ENCODE measurements at regions not wholly inside any gene's neighbourhood (a gene's known extent, or its start where the extent isn't known, plus 50 kb on each side); places are given as distances from the start of the nearest gene placed in this dataset.
"Not testable (repeated sequence)": the region's sequence is repeated elsewhere in the genome, so short reads cannot be mapped to it uniquely, and the experiment has no call there.

DNA sequence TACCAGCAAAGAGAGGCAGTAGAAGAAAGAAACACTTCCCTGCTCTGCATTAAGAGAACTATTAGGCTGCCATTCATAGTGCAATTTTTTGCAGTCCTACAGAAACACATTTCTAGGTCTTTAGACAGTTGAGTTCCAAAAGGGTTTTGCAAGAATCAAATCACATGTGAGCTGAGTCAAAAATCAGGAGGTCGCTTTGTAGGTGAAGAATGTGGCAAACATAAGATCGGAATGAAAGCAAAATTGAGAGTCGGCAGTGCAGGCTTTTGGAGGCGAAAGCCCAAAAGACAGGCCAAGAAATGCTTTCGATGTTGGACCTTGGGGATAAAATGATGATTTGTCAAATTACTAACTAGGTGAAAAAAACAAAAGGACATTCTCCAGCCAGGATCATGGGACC lies 213.5 kb upstream of the NRIP1 start:
- no peak for DNase-seq (ENCODE audit: low read depth, low spot score)

DNA sequence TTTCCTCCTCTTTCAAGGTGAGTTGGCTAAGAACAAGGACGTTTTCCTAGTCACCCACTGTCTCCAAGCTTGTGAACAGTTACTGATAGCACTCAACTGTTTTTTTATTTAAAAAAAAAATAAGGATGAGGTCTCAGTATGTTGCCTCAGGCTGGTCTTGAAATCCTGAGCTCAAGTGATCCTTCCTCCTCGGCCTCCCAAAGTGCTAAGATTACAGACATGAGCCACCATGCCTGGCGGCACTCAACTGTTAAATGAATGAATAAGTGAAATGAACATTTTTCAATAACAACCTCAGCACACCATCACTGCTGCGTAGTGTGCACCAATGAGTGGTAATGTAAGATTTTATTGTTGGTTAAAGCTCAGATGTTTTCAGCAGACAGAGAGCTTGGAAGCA lies 214.1 kb upstream of the NRIP1 start:
- DNase-seq (ENCODE audit: low read depth, low spot score) = no peak

DNA sequence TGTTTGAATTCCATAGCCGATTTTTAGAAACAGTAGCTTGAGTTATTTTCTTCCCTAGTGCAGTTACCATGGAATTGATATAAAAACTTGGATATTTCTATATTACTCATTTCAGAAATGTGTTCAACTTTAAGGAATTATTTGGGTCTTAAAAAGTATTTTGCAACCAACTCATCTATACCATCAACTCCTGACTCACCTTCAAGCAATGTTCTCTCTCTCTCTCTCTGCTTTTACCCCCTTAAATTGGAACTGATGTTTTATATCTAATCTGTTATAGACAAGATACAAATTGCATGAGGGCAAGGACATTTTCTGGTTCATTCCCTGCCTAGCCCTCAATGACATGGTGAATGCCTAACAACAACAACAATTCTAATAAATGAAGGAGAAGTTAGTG lies 214.7 kb upstream of the NRIP1 start:
- no peak for DNase-seq (ENCODE audit: low read depth, low spot score)

DNA sequence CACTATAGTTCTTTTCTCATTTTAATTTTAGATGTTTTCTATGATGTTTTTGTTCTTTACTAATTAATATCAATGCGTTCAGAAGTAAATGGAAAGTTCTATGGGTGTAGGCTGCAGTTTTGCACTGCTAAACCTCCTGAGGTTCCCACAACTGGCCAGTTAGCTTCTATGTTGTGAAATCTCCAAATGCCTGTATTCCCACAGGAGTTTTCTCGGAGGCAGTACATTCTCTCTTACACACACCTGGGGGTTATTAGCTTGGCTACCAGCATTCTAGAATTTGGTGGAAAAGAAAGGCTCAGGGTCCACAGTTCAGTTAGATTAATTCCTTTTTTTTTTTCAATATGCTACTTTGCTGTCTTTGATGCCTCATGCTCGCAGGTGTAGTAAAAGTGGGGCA lies 216.9 kb upstream of the NRIP1 start:
- no peak for DNase-seq (ENCODE audit: low read depth, low spot score)

DNA sequence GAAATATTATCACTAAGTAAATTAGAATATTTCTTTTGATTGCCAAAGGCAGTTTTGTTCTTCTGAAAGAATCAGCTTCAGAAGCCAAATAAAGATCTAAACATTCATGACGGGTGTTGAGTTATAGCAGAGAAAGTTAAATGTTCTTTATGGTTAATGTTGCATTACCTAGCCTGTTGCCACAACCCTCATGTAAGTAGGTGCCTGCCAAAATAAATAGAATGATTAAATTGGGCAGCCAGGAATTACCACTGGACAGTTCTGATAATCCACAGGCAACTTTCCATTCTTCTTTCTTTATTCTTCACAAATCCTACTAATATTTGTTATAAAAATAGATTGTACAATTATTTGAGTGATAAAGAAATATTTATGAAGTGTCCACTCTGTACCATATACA lies 217.9 kb upstream of the NRIP1 start:
- DNase-seq (ENCODE audit: low read depth, low spot score) = no peak

DNA sequence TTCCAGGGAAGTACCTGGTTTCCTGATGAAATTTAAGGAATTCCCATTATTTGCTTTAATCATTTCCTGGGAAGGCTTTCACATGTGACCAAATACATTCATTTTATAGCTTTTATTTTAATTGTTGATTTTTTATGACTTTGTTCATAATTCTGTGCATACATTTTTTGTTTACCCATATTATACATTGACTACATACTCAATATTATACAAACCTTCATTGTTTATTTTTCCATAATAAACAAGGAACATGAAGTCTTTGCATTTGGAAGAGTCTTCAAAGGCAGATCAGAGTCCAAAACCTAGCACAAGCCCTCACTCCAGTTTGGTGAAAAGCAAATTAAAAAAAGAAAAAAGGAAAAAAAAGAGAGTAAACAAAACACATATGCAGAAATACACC lies 218.3 kb upstream of the NRIP1 start:
- no peak for DNase-seq (ENCODE audit: low read depth, low spot score)

DNA sequence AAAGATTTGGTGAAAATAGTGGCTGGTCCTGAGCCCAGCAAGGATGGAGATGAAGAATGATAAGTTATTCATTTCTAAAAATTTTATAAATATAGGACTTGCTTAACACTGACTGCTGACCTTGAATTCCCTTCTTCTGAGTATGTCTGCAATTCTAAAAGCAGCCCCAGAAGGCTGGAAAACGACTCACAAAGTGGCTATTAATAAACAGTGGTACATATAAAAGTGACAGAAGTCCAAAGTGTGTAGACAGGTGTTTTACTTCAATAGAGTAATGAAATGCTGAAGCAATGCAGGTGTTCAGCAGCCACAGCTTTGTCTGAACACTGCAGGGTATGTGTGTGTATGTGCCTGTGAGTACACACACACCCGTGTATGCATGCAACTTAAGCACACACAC lies 219.0 kb upstream of the NRIP1 start:
- DNase-seq (ENCODE audit: low read depth, low spot score) = no peak

DNA sequence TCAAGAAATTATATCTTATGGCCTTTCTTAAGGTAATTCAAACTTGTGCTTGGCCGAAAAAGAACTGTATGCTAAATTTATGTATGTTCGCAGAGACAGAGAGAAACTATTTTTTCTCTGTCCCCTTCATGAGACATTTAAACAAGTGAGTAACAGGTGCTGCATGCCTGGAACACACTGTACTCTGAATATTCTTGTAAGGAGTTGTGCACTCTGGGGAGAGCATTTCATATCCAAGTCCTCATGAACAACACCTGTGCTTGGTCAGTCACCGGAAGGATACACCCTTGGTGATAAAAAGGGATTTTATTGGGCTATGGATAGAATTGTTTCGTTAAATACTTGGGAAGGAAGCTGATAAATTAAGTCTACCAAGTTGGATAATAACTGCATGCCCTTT lies 220.8 kb upstream of the NRIP1 start:
- DNase-seq (ENCODE audit: low read depth, low spot score) = no peak

DNA sequence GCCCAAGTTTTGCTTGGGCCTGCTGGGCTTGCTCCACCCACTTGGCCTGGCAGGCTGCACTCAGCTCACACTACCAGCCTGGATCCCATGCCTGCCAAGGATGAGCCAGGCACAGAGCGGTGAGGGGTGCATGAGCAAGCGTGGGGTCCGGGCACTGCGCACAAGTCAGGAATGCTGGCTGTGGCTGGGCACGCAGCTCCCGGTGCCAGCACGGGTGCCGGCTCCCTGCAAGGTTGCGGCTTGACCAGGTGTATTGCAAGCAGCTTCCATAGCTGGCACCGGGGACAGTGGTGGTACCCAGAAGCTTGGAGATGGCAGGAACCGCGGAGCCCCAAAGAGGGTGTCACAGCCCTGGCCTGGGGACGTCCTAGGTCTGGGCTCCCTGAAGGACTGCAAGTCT lies 224.4 kb upstream of the NRIP1 start:
- no peak for DNase-seq (ENCODE audit: low read depth, low spot score)

DNA sequence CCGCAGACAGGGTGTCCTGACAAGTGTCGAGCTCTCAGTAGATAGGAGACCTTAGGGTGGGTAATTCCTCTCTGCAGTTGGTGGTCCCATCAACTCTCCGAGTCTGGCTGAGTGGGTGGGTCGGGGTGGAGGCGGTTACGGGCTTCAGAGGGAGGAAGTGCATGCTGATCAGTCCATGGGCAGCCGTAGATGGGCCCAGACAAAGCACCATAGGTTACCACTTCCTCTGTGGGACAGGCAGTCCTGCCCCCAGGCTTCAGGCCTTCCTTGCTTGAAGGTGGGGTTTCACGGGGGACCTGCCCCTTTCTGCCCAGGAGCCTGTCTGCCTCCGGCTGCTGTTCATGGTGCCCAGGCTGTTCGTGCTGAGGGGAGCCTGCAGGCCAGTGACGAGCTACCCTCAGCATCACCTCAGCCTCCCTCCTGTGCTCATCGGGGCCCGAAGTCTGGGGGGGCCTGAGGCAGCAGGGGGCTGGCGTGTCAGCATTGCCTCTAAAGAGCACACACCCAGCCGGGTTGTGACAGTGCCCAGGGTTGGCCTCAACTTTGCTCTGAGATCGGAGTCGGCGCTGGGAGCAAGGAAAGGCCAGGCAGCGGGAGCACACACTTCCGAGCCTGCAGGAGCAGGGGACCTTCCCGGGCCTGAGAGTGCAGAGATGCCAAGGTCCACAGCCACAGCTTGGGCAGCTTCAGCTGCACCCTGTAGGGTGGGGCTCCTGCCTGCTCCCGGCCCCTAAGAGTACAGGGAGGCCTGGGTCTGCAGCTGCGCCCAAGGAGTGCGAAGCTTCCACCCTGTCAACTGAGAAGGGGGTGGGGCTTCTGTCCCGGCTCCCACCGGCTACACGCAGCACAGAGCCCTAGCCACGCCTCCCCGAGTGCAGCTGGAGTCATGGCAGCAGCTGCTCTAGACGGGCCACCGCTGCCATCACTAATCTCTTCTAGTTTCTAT lies 225.4 kb upstream of the NRIP1 start:
- no peak for DNase-seq (ENCODE audit: low read depth, low spot score)

DNA sequence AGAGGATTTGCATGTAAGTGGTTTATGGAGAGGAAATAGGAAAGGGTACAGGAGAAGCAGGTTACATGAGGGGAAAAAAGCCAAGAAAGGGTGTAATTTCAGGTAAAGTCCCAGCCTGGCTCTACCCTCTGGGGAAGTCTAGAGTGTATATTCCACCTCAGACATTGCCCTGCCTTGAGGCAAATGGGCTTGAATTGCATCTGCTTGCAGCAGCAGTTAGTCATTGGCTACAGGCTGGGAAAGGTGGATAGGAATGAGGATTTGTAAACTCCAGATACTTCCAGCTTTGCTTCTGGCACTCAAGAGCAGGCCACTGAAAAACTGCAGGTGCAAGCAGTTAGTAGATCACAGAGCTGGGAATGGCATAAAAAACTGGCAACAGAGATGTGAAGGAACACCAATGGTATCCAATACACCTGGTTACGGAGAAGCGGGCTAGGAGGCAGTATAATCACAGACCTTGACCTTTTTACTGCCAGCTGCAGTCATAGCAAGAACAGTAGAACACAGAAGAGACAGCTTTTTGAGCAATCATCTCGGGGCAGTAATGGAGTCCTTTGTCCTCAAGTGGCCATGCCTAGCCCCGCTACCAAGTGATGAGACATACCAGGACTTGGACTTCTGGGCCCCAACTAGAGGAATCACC lies 226.9 kb upstream of the NRIP1 start:
- no peak for DNase-seq (ENCODE audit: low read depth, low spot score)

DNA sequence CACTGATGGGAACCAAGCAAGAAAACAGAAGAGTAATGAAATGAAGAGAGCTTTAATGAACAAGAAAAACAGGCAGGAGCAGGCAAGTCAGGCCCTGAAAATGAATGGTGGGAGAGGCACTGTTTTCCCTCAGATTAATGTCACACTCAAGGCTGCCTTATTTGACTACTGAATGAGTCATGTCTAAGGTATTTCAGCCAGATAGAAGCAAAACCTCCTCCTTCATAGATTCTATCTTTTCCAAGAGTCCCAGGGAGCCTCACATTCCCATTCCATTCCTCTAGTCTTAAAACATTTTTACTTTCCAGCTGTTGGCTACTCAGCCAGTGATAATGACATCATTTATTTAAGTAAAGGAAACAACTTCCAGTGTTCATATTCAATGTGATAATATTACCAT lies 228.4 kb upstream of the NRIP1 start:
- peak; percentile 65 for DNase-seq (ENCODE audit: low read depth, low spot score)

DNA sequence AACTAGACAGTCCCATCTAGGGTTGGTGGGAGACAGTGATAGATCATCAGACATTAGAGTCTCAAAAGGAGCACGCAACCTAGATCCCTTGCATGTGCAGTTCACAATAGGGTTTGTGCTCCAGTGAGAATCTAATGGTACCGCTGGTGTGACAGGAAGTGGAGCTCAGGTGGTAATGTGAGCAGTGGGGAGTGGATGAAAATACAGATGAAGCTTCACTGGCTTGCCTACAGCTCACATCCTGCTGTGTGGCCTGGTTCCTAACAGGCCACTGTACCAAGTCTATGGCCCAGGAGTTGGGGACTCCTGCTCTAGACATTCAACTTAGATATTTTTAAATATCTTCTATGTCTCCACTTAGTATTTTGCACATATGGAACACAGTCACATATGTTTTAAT lies 231.1 kb upstream of the NRIP1 start:
- no peak for DNase-seq (ENCODE audit: low read depth, low spot score)

DNA sequence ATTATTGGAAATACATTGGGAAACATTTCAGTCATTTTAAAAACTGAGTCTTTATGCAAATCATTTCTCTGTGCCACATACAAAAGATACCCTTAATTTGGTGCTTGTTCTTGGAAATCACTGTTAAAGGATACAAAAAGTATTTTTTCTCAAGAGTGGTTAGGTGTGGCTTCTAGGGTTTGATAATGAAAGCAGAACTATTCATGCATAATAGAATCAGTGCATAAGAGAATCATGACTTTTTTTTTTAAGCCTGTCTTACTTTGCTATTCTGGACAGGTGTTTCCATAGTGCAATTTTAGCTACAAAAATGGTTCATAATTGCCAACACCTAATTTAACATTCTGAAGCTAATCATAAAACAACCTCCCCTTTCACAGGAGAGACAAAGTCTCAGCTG lies 233.0 kb upstream of the NRIP1 start:
- no peak for DNase-seq (ENCODE audit: low read depth, low spot score)

DNA sequence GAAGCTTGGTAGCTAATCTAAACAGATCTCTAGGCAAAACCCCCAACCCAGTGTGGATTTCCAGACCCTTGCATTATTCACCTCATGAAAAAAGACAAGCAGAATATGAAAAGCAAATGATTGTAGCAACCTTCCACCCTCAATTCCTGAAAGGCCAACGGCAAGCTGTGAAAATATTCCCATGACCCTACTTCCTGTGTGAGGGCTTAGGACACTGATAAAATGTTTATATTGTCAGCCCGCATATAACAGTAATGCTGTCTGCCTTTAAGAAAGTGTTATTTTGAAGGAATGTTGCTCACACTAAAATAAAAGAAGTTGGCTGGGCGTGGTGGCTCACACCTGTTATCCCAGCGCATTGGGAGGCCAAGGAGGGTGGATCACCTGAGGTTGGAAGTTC lies 233.5 kb upstream of the NRIP1 start:
- DNase-seq (ENCODE audit: low read depth, low spot score) = no peak

DNA sequence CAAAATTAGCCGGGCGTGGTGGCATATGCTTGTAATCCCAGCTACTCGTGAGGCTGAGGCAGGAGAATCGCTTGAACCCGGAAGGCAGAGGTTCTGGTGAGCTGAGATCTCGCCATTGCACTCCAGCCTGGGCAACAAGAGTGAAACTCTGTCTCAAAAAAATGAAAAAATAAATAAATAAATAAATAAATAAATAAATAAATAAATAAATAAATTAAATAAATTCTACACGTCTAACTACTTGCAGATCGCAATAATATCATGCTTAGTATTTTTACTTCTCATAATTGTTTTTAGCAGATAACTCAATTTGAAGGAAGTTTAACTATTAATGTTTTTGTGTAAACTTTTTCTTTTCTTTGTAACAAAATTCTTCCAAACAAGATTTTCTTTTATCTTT lies 234.0 kb upstream of the NRIP1 start:
- DNase-seq (ENCODE audit: low read depth, low spot score) = not testable (repeated sequence)

DNA sequence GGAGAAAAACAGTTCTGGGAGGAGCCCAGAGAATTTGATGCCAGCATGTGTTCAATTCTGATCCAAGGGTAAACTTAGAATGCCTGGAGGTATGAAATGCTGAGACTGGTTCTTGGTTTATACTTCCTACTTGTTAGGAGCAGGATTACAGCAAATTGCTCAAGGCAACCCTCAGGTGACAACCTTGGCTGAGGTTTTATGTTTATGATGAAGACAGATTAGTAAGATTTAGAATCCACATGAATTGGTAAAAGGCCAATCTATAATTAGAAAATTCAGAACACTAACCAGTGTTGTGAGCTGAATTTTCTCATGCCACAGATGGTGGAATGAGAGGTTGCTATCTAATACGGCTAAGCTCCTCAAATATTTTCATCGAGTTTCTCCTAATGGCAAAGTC lies 235.3 kb upstream of the NRIP1 start:
- DNase-seq (ENCODE audit: low read depth, low spot score) = no peak

DNA sequence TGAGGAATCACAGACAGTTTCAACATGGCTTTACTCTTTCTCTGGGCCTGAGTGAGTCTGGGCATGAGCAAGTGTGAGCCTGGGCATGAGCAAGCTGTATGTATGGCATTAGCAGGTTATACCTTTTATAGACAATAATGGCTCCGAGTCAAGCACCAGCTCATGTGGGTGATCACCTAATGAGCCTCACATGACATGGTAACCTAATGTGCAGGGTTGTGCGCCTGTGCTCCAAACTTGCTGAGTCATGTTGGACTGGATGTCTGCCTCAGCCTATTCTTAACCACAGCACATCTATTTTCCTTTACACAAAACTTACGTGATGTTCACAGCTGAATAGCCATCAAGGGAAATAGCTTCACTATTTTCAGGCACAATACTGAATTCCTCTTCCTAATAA lies 236.2 kb upstream of the NRIP1 start:
- DNase-seq (ENCODE audit: low read depth, low spot score) = no peak

DNA sequence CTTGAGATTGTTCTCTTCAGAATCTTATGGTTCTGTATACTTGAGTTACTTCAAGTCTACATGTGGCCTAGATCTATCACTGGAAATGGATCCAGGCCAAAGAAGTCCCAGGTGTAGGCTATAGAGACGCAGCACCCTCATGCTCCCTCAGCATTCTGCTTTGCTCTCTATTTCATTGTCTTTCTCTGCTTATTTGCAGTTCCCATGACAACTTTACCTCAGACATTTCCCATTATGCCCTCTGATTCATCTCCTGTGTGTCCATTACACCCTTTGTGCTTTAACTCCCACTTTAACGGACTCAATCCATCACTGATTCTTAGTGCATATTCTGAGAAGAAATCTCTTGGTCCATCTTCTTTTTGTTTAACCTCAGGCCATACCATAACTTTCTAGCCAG lies 236.9 kb upstream of the NRIP1 start:
- DNase-seq (ENCODE audit: low read depth, low spot score) = no peak

DNA sequence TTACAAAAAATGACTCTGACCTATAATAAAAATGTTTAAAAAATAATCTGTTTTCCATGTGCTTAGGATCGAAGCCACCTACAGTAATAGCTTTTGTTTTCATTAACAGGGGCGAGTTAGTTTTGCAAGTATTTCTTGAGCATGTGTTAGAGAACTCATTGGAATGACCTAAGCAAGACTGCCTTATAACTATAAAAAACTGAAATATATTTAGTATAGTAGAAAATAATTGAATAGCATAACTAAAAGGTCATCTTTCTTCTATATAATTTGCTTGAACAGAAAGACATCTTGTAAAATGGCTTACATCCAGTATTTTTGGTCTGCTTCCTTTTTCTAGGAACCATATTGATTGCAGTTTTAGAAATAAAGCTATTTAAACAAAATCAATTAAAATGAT lies 241.5 kb upstream of the NRIP1 start:
- no peak for DNase-seq (ENCODE audit: low read depth, low spot score)

DNA sequence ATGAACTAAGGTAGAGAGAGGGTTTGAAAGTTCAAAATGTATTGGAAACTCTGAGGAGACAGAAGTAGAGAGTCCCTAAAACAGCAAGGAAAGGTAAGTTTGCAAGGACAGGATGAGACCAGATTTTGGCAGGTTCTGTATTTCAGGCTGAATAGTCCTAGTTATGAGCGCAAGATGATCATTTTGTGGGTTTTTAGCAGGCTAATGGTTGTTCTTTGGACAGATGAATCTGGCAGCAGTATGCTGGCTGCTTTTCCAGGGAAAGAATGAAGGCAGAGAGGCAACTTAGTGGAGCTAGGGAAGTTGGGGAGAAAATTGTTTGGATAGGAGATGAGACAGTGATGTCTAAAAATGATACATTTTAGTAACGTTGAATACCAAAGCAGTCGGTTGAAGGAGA lies 243.5 kb upstream of the NRIP1 start:
- no peak for DNase-seq (ENCODE audit: low read depth, low spot score)

DNA sequence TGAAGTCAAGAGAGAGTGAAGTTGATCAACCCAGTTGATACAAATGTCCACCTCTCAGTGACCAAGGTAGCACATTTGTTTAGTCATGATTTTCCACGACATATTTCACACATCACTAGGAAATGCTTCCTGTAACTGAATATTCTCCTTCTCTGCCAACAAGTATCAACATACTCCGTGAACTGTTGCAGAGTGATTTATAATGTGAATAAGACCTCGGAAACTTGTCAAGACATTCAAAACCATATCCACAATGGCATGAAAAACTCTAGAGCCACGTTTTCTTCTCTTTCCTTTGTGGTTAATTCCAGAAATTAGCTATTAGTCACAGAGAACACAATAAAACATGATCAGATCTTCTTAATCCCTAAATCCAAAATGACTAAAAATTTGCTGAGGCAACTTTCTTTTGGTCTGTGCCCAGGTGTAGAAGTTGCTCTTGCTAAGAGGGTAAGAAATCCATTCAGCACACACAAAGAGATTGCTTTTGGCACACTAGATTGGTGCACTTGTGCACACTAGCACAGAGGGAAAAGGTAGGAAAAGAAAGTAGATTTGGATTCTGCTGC lies 244.3 kb upstream of the NRIP1 start:
- no peak for DNase-seq (ENCODE audit: low read depth, low spot score)

DNA sequence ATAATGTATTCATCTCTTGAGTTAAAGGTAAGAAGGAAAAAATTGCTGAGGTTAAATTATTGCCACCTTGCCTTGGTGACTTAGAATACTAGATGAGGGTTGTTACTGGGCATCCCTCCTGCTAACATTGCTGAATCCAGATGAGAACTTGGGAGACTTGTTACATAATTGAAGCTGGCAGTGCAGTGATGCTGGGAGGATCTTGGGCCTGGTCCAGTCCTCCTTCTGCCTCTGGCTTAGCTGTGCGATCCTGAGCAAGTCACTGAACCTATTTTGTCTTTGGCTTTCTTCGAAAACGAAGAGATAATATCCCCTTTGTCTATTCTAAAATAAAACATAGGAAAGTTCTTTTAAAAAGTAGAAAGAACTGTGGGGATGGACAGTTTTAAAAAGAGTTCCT lies 244.9 kb upstream of the NRIP1 start:
- no peak for DNase-seq (ENCODE audit: low read depth, low spot score)
